ENCODE measurements at regions not wholly inside any gene's neighbourhood (a gene's known extent, or its start where the extent isn't known, plus 50 kb on each side); places are given as distances from the start of the nearest gene placed in this dataset.

DNA sequence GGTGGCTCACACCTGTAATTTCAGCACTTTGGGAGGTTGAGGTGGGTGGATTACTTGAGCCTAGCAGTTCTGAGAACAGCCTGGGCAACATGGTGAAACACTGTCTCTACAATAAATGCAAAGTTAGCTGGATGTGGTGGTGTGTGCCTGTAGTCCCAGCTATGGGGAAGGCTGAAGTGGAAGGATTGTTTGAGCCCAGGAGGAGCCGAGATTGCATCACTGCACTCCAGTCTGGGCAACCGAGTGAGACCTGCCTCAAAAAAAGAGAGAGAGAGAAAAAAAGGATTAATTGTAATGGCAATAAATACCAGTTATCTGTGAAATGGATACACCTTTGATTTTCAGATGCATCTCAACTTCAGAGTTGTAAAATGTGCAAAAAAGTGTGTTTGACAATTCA lies 58.8 kb downstream of the SPRY1 start:
- TF ChIP-seq, protein P1, sequence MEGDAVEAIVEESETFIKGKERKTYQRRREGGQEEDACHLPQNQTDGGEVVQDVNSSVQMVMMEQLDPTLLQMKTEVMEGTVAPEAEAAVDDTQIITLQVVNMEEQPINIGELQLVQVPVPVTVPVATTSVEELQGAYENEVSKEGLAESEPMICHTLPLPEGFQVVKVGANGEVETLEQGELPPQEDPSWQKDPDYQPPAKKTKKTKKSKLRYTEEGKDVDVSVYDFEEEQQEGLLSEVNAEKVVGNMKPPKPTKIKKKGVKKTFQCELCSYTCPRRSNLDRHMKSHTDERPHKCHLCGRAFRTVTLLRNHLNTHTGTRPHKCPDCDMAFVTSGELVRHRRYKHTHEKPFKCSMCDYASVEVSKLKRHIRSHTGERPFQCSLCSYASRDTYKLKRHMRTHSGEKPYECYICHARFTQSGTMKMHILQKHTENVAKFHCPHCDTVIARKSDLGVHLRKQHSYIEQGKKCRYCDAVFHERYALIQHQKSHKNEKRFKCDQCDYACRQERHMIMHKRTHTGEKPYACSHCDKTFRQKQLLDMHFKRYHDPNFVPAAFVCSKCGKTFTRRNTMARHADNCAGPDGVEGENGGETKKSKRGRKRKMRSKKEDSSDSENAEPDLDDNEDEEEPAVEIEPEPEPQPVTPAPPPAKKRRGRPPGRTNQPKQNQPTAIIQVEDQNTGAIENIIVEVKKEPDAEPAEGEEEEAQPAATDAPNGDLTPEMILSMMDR (conservative IDR thresholded peaks at IDR 0.05): no peak
- H3K27ac ChIP-seq: no peak overlapping the region

DNA sequence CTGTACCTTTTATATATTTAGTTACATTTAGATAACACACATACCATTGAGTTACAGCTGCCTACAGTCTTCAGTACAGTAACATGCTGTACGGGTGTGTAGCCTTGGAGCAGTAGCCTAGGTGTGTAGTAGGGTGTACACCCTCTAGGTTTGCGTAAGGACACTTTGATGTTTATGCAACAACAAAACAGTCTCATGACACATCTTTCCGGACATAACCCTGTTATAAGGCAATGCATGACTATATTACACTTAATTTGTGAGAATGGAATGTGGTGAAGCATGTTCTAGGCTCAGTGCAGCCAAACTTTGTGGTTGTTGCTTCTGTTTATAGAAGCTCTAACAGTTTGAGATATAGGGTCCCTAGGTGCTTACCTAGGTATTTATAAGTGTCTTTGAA lies 65.4 kb downstream of the SPRY1 start:
- TF ChIP-seq, protein P1 (conservative IDR thresholded peaks at IDR 0.05): no peak

DNA sequence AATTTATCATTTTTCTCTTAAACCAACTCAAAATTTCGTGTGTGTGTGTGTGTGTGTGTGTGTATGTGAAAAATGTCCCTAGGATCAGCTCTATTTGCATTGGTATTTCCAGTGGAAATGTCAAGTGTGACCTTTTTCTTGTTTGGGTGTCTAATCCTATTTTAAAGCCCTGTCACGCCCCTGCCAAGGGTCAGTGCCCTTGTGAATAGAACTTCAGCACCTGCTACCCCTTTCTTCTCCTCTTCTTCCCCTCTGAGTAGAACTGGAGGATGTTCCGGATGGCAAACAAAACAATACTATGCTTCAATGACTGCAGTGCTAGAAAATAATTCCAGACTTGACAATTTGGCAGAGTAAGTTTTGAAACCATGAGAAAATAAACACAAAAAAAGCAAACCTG lies 67.3 kb downstream of the SPRY1 start:
- TF ChIP-seq, protein P1 (conservative IDR thresholded peaks at IDR 0.05): no peak
- no peak overlapping the region for H3K27ac ChIP-seq

More for the DNA sequence above, 65.4 kb downstream of the SPRY1 start:
- H3K27ac ChIP-seq: no peak overlapping the region

DNA sequence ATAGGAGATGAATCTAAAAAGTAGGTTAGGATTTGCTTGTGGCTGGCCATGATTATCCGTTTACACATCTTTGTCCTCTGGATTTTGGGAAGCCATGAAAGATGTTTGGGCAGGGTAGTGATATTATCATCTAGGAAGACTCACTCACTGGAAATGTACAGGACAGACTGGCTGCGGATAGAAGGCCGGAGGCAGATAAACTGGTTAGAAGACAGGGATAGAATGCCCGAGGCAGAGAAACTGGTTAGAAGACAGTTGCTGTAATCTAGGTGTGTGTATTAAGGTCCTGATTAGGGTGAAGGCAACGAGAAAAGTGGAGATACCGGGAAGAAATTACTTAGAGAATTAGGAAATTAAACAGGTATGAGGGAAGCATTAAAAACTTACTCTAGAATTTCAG lies 68.8 kb downstream of the SPRY1 start:
- no peak overlapping the region for H3K27ac ChIP-seq
- TF ChIP-seq, protein P1 (conservative IDR thresholded peaks at IDR 0.05): no peak

DNA sequence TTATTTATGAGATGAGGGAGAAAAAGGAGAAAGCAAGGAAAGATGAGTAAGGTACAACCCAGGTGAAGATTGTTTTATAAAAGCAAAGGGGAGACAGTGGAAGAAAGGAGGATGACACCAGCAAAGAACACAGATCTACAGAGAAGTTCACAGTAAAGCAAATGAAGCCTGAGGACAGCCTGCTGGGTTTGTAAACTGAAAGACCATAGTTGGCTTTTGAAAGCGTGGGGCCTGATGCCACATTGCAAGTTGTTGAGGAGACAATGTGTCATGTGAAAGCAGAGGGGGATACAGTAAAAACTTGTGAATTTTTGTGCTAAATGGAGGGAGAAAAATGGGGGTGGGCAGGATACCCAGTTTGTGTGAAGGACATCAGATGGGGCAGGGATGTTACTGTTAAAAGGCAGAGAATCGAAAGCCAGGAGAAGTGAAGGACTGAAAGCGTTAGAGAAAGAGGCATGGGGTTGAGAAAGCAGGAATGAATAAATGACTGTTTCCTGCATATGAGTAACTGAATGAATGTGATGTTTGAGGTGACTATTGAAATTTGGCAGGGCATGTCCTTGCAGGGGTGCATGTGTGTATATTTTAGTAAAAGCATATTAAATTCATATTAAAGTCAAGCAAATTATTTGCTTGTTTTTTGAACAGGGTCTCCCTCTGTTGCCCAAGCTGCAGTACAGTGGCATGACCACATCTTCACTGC lies 69.6 kb downstream of the SPRY1 start:
- TF ChIP-seq, protein P1 (conservative IDR thresholded peaks at IDR 0.05): no peak
- no peak overlapping the region for H3K27ac ChIP-seq

DNA sequence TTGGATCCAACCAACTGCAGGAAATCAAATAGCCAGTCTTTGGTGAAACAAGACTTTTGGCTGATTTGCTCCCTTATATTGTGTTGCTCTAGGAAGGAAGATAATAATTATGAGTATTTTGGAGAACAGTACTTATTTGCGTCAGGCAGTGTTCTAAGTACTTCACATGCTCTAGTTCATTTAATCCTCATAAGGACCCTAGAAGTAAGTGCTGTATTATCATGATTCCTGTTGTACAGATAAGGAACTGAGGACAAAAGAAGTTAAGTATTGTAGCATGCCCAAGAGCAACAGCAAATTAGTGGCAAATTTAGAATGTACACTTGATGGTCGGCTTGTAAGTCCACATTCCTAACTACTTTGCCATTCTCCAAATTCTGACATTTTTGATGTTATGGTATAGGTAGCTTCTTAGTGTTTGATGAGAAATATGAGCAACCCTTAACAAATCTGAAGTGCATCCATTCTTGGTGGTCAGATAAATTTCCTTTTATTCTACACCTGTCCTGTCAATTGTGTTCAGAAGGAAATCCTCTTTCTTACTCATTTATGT lies 72.0 kb downstream of the SPRY1 start:
- no peak overlapping the region for H3K27ac ChIP-seq
- TF ChIP-seq, protein P1 (conservative IDR thresholded peaks at IDR 0.05): no peak

DNA sequence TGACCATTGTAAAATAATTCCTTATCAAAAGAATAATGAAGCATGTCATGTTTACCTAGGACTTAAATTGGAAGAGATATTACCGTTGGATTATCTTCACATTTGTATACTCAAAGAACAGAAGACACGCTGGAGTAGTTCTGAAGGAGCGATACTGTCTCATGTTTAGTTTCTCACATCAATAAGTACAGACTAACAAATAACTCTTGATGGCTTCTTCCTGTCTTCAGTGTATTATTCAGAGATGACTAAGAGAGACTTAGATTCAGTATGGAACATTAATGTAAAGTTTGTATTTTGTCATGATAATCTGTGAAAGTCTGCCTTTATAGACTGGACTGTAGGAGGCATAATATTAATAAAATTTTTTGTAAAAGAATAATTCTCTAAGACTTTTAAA lies 72.7 kb downstream of the SPRY1 start:
- H3K27ac ChIP-seq: no peak overlapping the region
- TF ChIP-seq, protein P1 (conservative IDR thresholded peaks at IDR 0.05): no peak
